Parathyroid adenoma (tissue), 2 donors: ENCODE measurements at regions not wholly inside any gene's neighbourhood (a gene's known extent, or its start where the extent isn't known, plus 50 kb on each side); places are given as distances from the start of the nearest gene placed in this dataset.

Source experiments
- H2AFZ ChIP-seq: fragments of 300-600 bp; sonication (generic); one replicate; pipeline ENCODE4 v1.7.0; 2017; ENCODE audit warnings: antibody characterized with exemption, mild to moderate bottlenecking
- H3K27ac ChIP-seq: fragments of 300-600 bp; sonication (generic); one replicate; pipeline ENCODE4 v1.7.0; 2017
- H3K27me3 ChIP-seq: fragments of 300-600 bp; sonication (generic); one replicate; pipeline ENCODE4 v1.7.0; 2017; ENCODE audit warnings: low read length; ENCODE audit not compliant: control insufficient read depth, insufficient read depth
- H3K36me3 ChIP-seq: fragments of 300-600 bp; sonication (generic); one replicate; pipeline ENCODE4 v1.7.0; 2017; ENCODE audit warnings: low read length; ENCODE audit not compliant: control insufficient read depth, insufficient read depth
- H3K4me1 ChIP-seq: fragments of 300-600 bp; sonication (generic); one replicate; pipeline ENCODE4 v1.7.0; 2017; ENCODE audit warnings: control low read depth
- H3K4me2 ChIP-seq: fragments of 300-600 bp; sonication (generic); one replicate; pipeline ENCODE4 v1.7.0; 2017; ENCODE audit warnings: low read length
- H3K4me3 ChIP-seq: fragments of 300-600 bp; sonication (generic); one replicate; pipeline ENCODE4 v1.7.0; 2017; ENCODE audit warnings: low read depth, low read length
- H3K79me2 ChIP-seq: fragments of 300-600 bp; sonication (generic); one replicate; pipeline ENCODE4 v1.7.0; 2017; ENCODE audit warnings: control low read depth
- H3K9ac ChIP-seq: fragments of 300-600 bp; sonication (generic); one replicate; pipeline ENCODE4 v1.7.0; 2017; ENCODE audit warnings: mild to moderate bottlenecking
- H3K9me3 ChIP-seq: fragments of 300-600 bp; sonication (generic); one replicate; pipeline ENCODE4 v1.7.0; 2017; ENCODE audit warnings: low read length; ENCODE audit not compliant: control insufficient read depth
- CTCF ChIP-seq: fragments of 300-600 bp; sonication (generic); IDR thresholded peaks from one replicate; pipeline ENCODE4 v1.7.0; 2017; ENCODE audit warnings: antibody characterized with exemption, mild to moderate bottlenecking
- donor health status: primary hyperparathyroidism.

- Histone ChIP-seq H2AFZ (no peak overlapping the region), H3K4me2 (no peak overlapping the region), H3K9ac (no peak overlapping the region), H3K36me3 (no peaks in the 10 kb centered on the region), H3K27ac (no peak overlapping the region), H3K27me3 (no peaks in the 10 kb centered on the region), H3K9me3 (no peaks in the 10 kb centered on the region), H3K79me2 (no peaks in the 10 kb centered on the region), H3K4me3 (no peak overlapping the region), H3K4me1 (no peaks in the 10 kb centered on the region)
- TF ChIP-seq CTCF = no peak
Observed at GRCh38 chr14:56896231-56896630, 86.0 kb upstream of the OTX2 start.

- Histone ChIP-seq H3K27me3 (no peaks in the 10 kb centered on the region), H2AFZ (no peak overlapping the region), H3K9ac (no peak overlapping the region), H3K4me1 (no peaks in the 10 kb centered on the region), H3K27ac (no peak overlapping the region), H3K4me2 (no peak overlapping the region), H3K9me3 (no peaks in the 10 kb centered on the region), H3K36me3 (no peaks in the 10 kb centered on the region), H3K4me3 (no peak overlapping the region), H3K79me2 (no peaks in the 10 kb centered on the region)
- TF ChIP-seq CTCF = no peak
Observed at GRCh38 chr14:56895154-56895553, 84.9 kb upstream of the OTX2 start.

GRCh38 chr14:56894591-56894991 lies 84.3 kb upstream of the OTX2 start:
- Histone ChIP-seq H3K4me2 (no peak overlapping the region), H3K79me2 (no peaks in the 10 kb centered on the region), H2AFZ (no peak overlapping the region), H3K4me3 (no peak overlapping the region), H3K27me3 (no peaks in the 10 kb centered on the region), H3K27ac (no peak overlapping the region), H3K36me3 (no peaks in the 10 kb centered on the region), H3K9ac (no peak overlapping the region), H3K9me3 (no peaks in the 10 kb centered on the region), H3K4me1 (no peaks in the 10 kb centered on the region)
- TF ChIP-seq CTCF = no peak

- H2AFZ ChIP-seq = no peak overlapping the region
- no peak overlapping the region for H3K4me2 ChIP-seq
- no peaks in the 10 kb centered on the region for H3K4me1 ChIP-seq
- no peaks in the 10 kb centered on the region for H3K27me3 ChIP-seq
- H3K79me2 ChIP-seq = no peaks in the 10 kb centered on the region
- H3K27ac ChIP-seq = no peak overlapping the region
- no peak overlapping the region for H3K9ac ChIP-seq
- no peak for TF ChIP-seq CTCF
- no peaks in the 10 kb centered on the region for H3K36me3 ChIP-seq
- H3K9me3 ChIP-seq = no peaks in the 10 kb centered on the region
- no peak overlapping the region for H3K4me3 ChIP-seq
Observed at GRCh38 chr14:56892959-56893358, 82.7 kb upstream of the OTX2 start.

- no peak for TF ChIP-seq CTCF
Observed at GRCh38 chr14:56891226-56891625, 80.9 kb upstream of the OTX2 start.

More at GRCh38 chr14:56891226-56891625, 80.9 kb upstream of the OTX2 start:
- Histone ChIP-seq H3K4me3 (no peak overlapping the region), H3K27me3 (no peaks in the 10 kb centered on the region), H3K9me3 (no peaks in the 10 kb centered on the region), H3K9ac (no peak overlapping the region), H3K79me2 (no peaks in the 10 kb centered on the region), H3K4me2 (no peak overlapping the region), H3K4me1 (no peaks in the 10 kb centered on the region), H3K36me3 (no peaks in the 10 kb centered on the region), H3K27ac (no peak overlapping the region), H2AFZ (no peak overlapping the region)
